ENCODE measurements at regions not wholly inside any gene's neighbourhood (a gene's known extent, or its start where the extent isn't known, plus 50 kb on each side); places are given as distances from the start of the nearest gene placed in this dataset.

DNA sequence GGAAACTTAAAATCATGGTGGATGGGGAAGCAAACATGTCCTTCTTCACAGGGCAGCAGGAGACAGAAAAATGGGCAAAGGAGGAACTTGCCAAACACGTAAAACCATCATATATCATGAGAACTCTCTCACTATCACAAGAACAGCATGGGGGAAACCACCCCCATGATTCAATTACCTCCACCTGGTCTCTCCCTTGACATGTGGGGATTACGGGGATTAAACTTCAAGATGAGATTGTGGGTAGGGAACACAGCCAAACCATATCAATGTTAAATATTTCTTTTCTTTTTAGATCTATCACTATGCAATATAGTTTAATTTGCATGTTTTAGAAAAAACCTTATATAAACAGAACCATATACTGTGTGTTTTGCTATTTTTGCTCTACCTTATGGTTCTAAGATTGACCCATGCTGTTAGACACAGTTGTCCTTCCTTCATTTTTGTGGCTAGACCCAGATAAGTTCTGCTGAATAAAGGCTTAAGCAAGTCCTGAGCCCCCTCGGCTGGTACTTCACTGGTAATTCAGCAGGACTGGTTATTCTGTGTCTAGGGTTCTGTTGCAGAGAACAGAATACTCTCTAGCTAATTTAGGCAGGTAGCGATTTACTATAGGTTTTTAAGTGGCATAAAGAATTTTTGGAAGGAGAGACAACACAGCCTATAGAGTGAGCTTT is 253.7 kb upstream of the HMGA2 start:
- H3K27ac Mint-ChIP-seq (ENCODE audit: unreplicated experiment): no peak overlapping the region
- TF ChIP-seq, protein P1, sequence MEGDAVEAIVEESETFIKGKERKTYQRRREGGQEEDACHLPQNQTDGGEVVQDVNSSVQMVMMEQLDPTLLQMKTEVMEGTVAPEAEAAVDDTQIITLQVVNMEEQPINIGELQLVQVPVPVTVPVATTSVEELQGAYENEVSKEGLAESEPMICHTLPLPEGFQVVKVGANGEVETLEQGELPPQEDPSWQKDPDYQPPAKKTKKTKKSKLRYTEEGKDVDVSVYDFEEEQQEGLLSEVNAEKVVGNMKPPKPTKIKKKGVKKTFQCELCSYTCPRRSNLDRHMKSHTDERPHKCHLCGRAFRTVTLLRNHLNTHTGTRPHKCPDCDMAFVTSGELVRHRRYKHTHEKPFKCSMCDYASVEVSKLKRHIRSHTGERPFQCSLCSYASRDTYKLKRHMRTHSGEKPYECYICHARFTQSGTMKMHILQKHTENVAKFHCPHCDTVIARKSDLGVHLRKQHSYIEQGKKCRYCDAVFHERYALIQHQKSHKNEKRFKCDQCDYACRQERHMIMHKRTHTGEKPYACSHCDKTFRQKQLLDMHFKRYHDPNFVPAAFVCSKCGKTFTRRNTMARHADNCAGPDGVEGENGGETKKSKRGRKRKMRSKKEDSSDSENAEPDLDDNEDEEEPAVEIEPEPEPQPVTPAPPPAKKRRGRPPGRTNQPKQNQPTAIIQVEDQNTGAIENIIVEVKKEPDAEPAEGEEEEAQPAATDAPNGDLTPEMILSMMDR (IDR thresholded peaks at IDR 0.05): no peak
- no peak overlapping the region for H3K4me3 Mint-ChIP-seq (ENCODE audit: unreplicated experiment)
- H3K4me1 Mint-ChIP-seq (ENCODE audit: low read depth): peaks cover 39% of the 10 kb centered on the region
- H3K9me3 Mint-ChIP-seq (ENCODE audit: low read depth): peaks cover 18% of the 10 kb centered on the region
- DNase-seq (ENCODE audit: low spot score): no peak
- H3K36me3 Mint-ChIP-seq (ENCODE audit: low read depth): peaks cover 5% of the 10 kb centered on the region
- no peaks in the 10 kb centered on the region for H3K27me3 Mint-ChIP-seq (ENCODE audit: low read depth)

DNA sequence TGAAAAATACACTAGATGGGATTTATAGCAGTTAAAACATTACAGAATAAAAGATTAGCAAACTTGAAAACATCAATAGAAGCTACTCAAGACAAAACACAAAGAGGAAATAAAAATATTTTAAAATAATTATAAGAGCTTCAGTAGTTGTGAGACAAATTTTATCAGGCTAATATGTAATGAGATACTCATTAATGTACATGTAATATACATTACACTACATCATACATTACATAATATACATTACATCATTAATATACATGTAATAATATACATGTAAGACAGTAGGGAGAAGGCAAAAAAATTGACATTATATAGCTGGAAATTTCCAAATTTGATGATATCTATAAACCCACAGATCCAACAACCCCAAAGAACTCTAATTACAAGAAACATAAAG is 249.4 kb upstream of the HMGA2 start:
- Mint-ChIP-seq H3K4me3 (ENCODE audit: unreplicated experiment) (no peak overlapping the region), H3K4me1 (ENCODE audit: low read depth) (no peaks in the 10 kb centered on the region), H3K27ac (ENCODE audit: unreplicated experiment) (no peak overlapping the region), H3K36me3 (ENCODE audit: low read depth) (peaks cover 5% of the 10 kb centered on the region), H3K9me3 (ENCODE audit: low read depth) (peaks cover 18% of the 10 kb centered on the region), H3K27me3 (ENCODE audit: low read depth) (no peaks in the 10 kb centered on the region)
- TF ChIP-seq, protein P1 (IDR thresholded peaks at IDR 0.05): no peak
- no peak for DNase-seq (ENCODE audit: low spot score)

DNA sequence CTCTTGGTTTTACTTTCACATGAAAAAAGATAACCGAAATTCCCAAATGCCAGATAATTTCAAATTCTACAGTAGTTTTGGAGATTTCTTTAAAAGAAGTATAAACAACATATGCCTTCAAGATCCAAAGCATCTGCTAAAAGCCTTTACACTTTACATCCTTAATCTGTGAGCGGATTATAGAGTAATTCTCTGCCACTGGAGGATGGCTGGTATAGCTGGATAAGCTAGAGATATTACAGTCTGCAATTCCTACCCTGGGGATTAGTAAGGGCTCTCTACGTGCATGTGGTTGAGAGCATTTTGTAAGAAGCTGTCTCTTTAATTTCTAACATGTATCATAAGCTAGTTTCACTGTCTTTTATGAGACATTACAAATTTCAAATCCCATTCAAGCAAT is 240.3 kb upstream of the HMGA2 start:
- H3K27me3 Mint-ChIP-seq (ENCODE audit: low read depth): no peaks in the 10 kb centered on the region
- H3K36me3 Mint-ChIP-seq (ENCODE audit: low read depth): no peaks in the 10 kb centered on the region
- no peak for DNase-seq (ENCODE audit: low spot score)
- TF ChIP-seq, protein P1 (IDR thresholded peaks at IDR 0.05): no peak
- H3K27ac Mint-ChIP-seq (ENCODE audit: unreplicated experiment): no peak overlapping the region
- no peaks in the 10 kb centered on the region for H3K4me1 Mint-ChIP-seq (ENCODE audit: low read depth)
- H3K9me3 Mint-ChIP-seq (ENCODE audit: low read depth): peaks cover 11% of the 10 kb centered on the region
- H3K4me3 Mint-ChIP-seq (ENCODE audit: unreplicated experiment): no peak overlapping the region

DNA sequence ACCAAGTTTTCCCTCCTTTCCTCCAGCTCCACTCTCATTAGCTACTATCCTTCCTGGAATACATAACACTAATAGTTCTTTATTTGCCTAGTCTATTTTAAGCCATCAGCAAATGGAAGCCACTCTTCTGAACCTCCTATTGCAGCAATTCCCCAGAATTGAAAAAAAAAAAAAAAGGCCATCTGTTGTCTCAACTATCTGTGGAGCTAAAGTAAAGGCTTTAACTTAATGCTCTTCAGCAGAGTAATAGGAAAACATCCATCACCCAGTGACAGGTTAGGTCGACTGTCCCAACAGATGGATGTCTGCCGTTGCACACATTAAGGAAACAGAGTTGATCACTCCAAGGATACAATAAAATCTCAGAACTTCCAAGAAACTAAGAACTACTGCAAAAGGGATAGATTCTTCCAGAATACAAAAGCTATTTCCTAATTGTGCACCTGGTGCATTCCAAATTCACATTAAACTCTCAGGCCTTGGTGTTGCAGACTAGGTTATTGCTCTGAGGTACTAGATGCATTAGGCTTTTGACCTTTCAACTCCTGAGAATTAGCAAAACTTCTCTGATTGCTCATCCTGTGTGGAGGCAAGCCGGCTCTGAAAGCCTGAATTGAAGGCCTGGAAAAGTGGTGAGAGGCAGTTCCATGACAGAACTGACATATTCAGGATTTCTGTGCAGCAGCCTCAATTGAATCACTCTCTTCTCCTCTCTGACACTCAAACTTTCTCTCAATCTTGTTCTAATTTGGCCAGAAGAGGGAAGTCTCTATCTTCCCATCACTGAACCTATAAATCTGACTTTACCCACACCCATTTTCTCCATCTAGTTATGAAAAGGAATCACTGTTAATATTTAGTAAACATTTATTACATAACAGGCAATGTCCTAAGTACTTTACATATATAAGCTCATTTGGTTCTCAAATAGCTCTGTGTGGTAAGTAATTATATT is 238.4 kb upstream of the HMGA2 start:
- DNase-seq (ENCODE audit: low spot score): no peak
- Mint-ChIP-seq H3K27ac (ENCODE audit: unreplicated experiment) (no peak overlapping the region), H3K36me3 (ENCODE audit: low read depth) (no peaks in the 10 kb centered on the region), H3K4me3 (ENCODE audit: unreplicated experiment) (no peak overlapping the region), H3K27me3 (ENCODE audit: low read depth) (no peaks in the 10 kb centered on the region), H3K9me3 (ENCODE audit: low read depth) (peaks cover 1% of the 10 kb centered on the region), H3K4me1 (ENCODE audit: low read depth) (no peaks in the 10 kb centered on the region)
- TF ChIP-seq, protein P1 (IDR thresholded peaks at IDR 0.05): peak; percentile 21

DNA sequence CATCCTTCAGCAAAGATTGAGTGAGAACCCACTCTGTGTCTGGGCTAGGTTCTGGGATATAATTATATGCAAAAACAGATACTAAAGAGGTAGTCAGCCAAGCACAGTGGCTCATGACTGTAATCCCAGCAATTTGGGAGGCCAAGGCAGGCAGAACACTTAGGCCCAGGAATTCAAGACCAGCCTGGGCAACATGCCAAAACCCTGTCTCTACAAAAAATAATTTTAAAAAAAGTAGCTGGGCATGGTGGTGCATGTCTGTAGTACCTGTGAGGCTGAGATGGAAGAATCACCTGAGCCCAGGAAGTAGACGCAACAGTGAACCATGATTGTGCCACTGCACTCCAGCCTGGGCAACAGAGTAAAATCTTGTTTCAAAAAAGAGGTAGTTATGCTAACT is 237.5 kb upstream of the HMGA2 start:
- H3K36me3 Mint-ChIP-seq (ENCODE audit: low read depth): no peaks in the 10 kb centered on the region
- H3K27me3 Mint-ChIP-seq (ENCODE audit: low read depth): no peaks in the 10 kb centered on the region
- no peak overlapping the region for H3K27ac Mint-ChIP-seq (ENCODE audit: unreplicated experiment)
- no peaks in the 10 kb centered on the region for H3K9me3 Mint-ChIP-seq (ENCODE audit: low read depth)
- DNase-seq (ENCODE audit: low spot score): no peak
- H3K4me1 Mint-ChIP-seq (ENCODE audit: low read depth): peaks cover 4% of the 10 kb centered on the region
- H3K4me3 Mint-ChIP-seq (ENCODE audit: unreplicated experiment): no peak overlapping the region
- TF ChIP-seq, protein P1 (IDR thresholded peaks at IDR 0.05): no peak

Data from chondrocyte (in vitro differentiated cells).